ENCODE measurements at regions not wholly inside any gene's neighbourhood (a gene's known extent, or its start where the extent isn't known, plus 50 kb on each side); places are given as distances from the start of the nearest gene placed in this dataset.

DNA sequence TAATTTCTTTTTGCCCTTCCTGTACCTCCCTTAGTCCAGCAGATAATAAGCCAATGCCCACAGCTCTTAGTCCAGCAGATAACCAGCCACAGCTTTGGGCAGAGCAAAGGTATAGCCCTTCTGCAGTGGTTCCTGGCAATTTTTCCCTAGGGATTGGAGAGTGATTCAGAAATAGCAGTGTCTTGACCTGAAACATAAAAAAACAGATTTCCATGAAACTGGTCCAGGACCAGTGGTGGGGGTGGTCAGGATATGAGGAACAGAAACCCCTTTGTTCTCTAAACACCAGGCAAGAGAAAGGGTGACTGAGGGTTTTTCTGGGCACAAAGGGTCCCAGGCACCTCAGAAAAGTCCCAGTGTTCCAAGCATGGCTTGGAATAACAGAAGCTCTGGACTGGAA is 103.4 kb downstream of the ARRDC4 start:
- H3K9ac ChIP-seq (replicated peaks; ENCODE audit: extremely low read depth, insufficient read depth, low read length), result no peak overlapping the region
- no TSS peak for BruUV-seq (replicated peaks)
- TF ChIP-seq, protein P1, sequence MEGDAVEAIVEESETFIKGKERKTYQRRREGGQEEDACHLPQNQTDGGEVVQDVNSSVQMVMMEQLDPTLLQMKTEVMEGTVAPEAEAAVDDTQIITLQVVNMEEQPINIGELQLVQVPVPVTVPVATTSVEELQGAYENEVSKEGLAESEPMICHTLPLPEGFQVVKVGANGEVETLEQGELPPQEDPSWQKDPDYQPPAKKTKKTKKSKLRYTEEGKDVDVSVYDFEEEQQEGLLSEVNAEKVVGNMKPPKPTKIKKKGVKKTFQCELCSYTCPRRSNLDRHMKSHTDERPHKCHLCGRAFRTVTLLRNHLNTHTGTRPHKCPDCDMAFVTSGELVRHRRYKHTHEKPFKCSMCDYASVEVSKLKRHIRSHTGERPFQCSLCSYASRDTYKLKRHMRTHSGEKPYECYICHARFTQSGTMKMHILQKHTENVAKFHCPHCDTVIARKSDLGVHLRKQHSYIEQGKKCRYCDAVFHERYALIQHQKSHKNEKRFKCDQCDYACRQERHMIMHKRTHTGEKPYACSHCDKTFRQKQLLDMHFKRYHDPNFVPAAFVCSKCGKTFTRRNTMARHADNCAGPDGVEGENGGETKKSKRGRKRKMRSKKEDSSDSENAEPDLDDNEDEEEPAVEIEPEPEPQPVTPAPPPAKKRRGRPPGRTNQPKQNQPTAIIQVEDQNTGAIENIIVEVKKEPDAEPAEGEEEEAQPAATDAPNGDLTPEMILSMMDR (IDR thresholded peaks at IDR 0.05; ENCODE audit: extremely low read depth in 1 of 2, insufficient read depth in 1 of 2, low read depth in 1 of 2, low read length in 2 of 2), result no peak
- no peak for TF ChIP-seq GATA2 (IDR thresholded peaks at IDR 0.05; ENCODE audit: insufficient read depth, insufficient read length, low read depth, low read length)
- no peak for TF ChIP-seq JUN (IDR thresholded peaks at IDR 0.05; ENCODE audit: borderline replicate concordance, insufficient read depth, insufficient read length, low read depth)
- TF ChIP-seq POLR2A (IDR thresholded peaks at IDR 0.05; ENCODE audit: low read depth, low read length), result no peak
- TF ChIP-seq, protein P2, sequence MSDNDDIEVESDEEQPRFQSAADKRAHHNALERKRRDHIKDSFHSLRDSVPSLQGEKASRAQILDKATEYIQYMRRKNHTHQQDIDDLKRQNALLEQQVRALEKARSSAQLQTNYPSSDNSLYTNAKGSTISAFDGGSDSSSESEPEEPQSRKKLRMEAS (IDR thresholded peaks at IDR 0.05; ENCODE audit: insufficient read depth, insufficient read length), result no peak
- no peak for TF ChIP-seq FOS (IDR thresholded peaks at IDR 0.05; ENCODE audit: borderline replicate concordance, insufficient read depth, low read length)
- no peak for TF ChIP-seq POLR2AphosphoS5 (IDR thresholded peaks at IDR 0.05; ENCODE audit: insufficient read depth, low read depth, low read length)
- TF ChIP-seq EZH2 (IDR thresholded peaks at IDR 0.05; ENCODE audit: borderline replicate concordance, low read depth, low read length, severe bottlenecking), result no peak
- no peak for TF ChIP-seq MYC (IDR thresholded peaks at IDR 0.05; ENCODE audit: low read depth, low read length)
- no peak overlapping the region for H2AFZ ChIP-seq (ENCODE audit: low read depth, low read length)
- H3K4me2 ChIP-seq (ENCODE audit: insufficient read depth, low read length), result no peak overlapping the region
- H3K36me3 ChIP-seq (ENCODE audit: control insufficient read depth in 2 of 2, extremely low read depth in 1 of 2, insufficient read depth in 2 of 2, low read length in 2 of 2), result no peaks in the 10 kb centered on the region
- H3K9me3 ChIP-seq (replicated peaks; ENCODE audit: control insufficient read depth, insufficient read depth, low read length), result no peaks in the 10 kb centered on the region
- intact Hi-C loops (cut with micrococcal nuclease) (loop anchor here (10.0 kb wide), 1 partner anchor 61 kb away; no protein-coding TSS in a partner anchor), dilution Hi-C loops (cut with MboI; ENCODE audit: extremely low pct_ligation_motif_present, low sequenced_read_pairs) (no loop called here)
- POLR2A ChIA-PET, result no interaction called here
- H3K79me2 ChIP-seq (ENCODE audit: control insufficient read depth, insufficient read depth, low read length), result no peaks in the 10 kb centered on the region
- H3K4me3 ChIP-seq (replicated peaks in 1 of 3; ENCODE audit: insufficient read depth in 1 of 3, low read depth in 1 of 3, low read length in 3 of 3), result no peak overlapping the region
- no peaks in the 10 kb centered on the region for H3K27me3 ChIP-seq (ENCODE audit: control insufficient read depth in 2 of 2, insufficient read depth in 2 of 2, low read length in 2 of 2)
- H3K27ac ChIP-seq (ENCODE audit: insufficient read depth, low read depth, low read length), result no peak overlapping the region
- no peaks in the 10 kb centered on the region for H3K4me1 ChIP-seq (ENCODE audit: control insufficient read depth, extremely low read depth, insufficient read depth, low read length)
- CTCF ChIA-PET, result no interaction called here
- H4K20me1 ChIP-seq (replicated peaks; ENCODE audit: control insufficient read depth, extremely low read depth, insufficient read depth, low read length), result no peaks in the 10 kb centered on the region
- no peak for FAIRE-seq
- DNase-seq (ENCODE audit: low read depth, low spot score), result no peak
- H3K9me1 ChIP-seq (replicated peaks; ENCODE audit: control insufficient read depth, extremely low read depth, insufficient read depth, low read length), result no peaks in the 10 kb centered on the region
